Keratinocyte (primary cell): ENCODE measurements at regions not wholly inside any gene's neighbourhood (a gene's known extent, or its start where the extent isn't known, plus 50 kb on each side); places are given as distances from the start of the nearest gene placed in this dataset.

Source experiments
- DNase-seq: peaks from one replicate; pipeline ENCODE4 v3.0.0-alpha.2; 2011; ENCODE audit warnings: low read depth, missing footprints, low spot score
- FAIRE-seq: peaks from 2 replicates; lab custom pipeline; 2011; peaks lifted over from hg19 to GRCh38; lab: Jason Lieb, UNC
- H2AFZ ChIP-seq: 2 replicates; pipeline ENCODE4 v1.6.0; 2012; ENCODE audit warnings: low read length, control low read depth, inconsistent platforms; ENCODE audit not compliant: control insufficient read depth
- H3K27ac ChIP-seq: 2 replicates; pipeline ENCODE4 v1.5.1; 2011; ENCODE audit warnings: low read length; ENCODE audit not compliant: control insufficient read depth, insufficient read depth
- H3K27me3 ChIP-seq: 3 replicates; pipeline ENCODE4 v1.6.0; 2011; ENCODE audit warnings: low read length; ENCODE audit not compliant: control insufficient read depth, insufficient read depth; ENCODE audit errors: extremely low read depth
- H3K36me3 ChIP-seq, 2 experiments: 2 replicates in 1 of 2; 3 replicates in 1 of 2; pipeline ENCODE4 v1.5.1; 2011; ENCODE audit warnings: low read length in 2 of 2, mild to moderate bottlenecking in 1 of 2; ENCODE audit not compliant: control insufficient read depth in 2 of 2, insufficient read depth in 2 of 2; ENCODE audit errors: extremely low read depth in 1 of 2
- H3K4me1 ChIP-seq: 3 replicates; pipeline ENCODE4 v1.5.1; 2011; ENCODE audit warnings: low read length; ENCODE audit not compliant: control insufficient read depth, insufficient read depth; ENCODE audit errors: extremely low read depth
- H3K4me2 ChIP-seq: 3 replicates; pipeline ENCODE4 v1.6.0; 2011; ENCODE audit warnings: low read depth, low read length; ENCODE audit not compliant: control insufficient read depth, insufficient read depth; ENCODE audit errors: extremely low read depth
- H3K4me3 ChIP-seq, 3 experiments: fragments of 200-600 bp in 1 of 3; sonication (generic) in 1 of 3; 2 replicates in 2 of 3; 3 replicates in 1 of 3; pipeline ENCODE4 v1.5.1; 2011 to 2016; ENCODE audit warnings: low read length in 3 of 3, mild to moderate bottlenecking in 3 of 3, control low read depth in 2 of 3, inconsistent platforms in 1 of 3, low read depth in 1 of 3, mixed read lengths in 1 of 3, mixed run types in 1 of 3, moderate library complexity in 1 of 3; ENCODE audit not compliant: control insufficient read depth in 2 of 3, insufficient read depth in 2 of 3; ENCODE audit errors: extremely low read depth in 1 of 3
- H3K79me2 ChIP-seq: 2 replicates; pipeline ENCODE4 v1.6.0; 2012; ENCODE audit warnings: low read length; ENCODE audit not compliant: control insufficient read depth, insufficient read depth
- H3K9ac ChIP-seq: 3 replicates; pipeline ENCODE4 v1.6.0; 2011; ENCODE audit warnings: low read length; ENCODE audit not compliant: control insufficient read depth, insufficient read depth; ENCODE audit errors: extremely low read depth
- H3K9me1 ChIP-seq: 3 replicates; pipeline ENCODE4 v1.6.0; 2011; ENCODE audit warnings: low read length; ENCODE audit not compliant: control insufficient read depth, insufficient read depth; ENCODE audit errors: extremely low read depth
- H3K9me3 ChIP-seq: 2 replicates; pipeline ENCODE4 v1.5.1; 2012; ENCODE audit warnings: low read depth, low read length; ENCODE audit not compliant: control insufficient read depth
- H4K20me1 ChIP-seq: 3 replicates; pipeline ENCODE4 v1.6.0; 2011; ENCODE audit warnings: low read length; ENCODE audit not compliant: control insufficient read depth, insufficient read depth; ENCODE audit errors: extremely low read depth
- CTCF ChIP-seq, 3 experiments: IDR thresholded peaks in 1 of 3; conservative IDR thresholded peaks in 1 of 3; optimal IDR thresholded peaks in 1 of 3; 2 replicates in 2 of 3; 3 replicates in 1 of 3; pipeline versions ENCODE3 to v1.5.1; 2011; ENCODE audit warnings: low read length in 3 of 3, mild to moderate bottlenecking in 3 of 3, moderate library complexity in 2 of 3, control low read depth in 1 of 3, inconsistent platforms in 1 of 3; ENCODE audit not compliant: insufficient read depth in 2 of 3; ENCODE audit errors: extremely low read depth in 1 of 3
- EZH2 ChIP-seq: IDR thresholded peaks from one replicate; pipeline ENCODE4 v1.6.1; 2012; ENCODE audit warnings: inconsistent platforms, mild to moderate bottlenecking, low read length, moderate library complexity
- dilution Hi-C: fragments of 300-500 bp; cut with MboI; formaldehyde crosslinking; loops from one replicate; pipeline ENCODE4 v1.7.0; 2020; ENCODE audit warnings: low sequenced_read_pairs; ENCODE audit not compliant: extremely low pct_ligation_motif_present

GRCh38 chr2:122610948-122611609 is 855.6 kb downstream of the TSN start:
- Histone ChIP-seq H3K27ac (no peak overlapping the region), H3K79me2 (no peaks in the 10 kb centered on the region), H3K4me1 (no peaks in the 10 kb centered on the region), H3K4me2 (no peak overlapping the region), H3K36me3 (no peaks in the 10 kb centered on the region), H2AFZ (no peak overlapping the region), H3K9ac (no peak overlapping the region), H3K9me3 (no peaks in the 10 kb centered on the region), H4K20me1 (no peaks in the 10 kb centered on the region), H3K4me3 (no peak overlapping the region), H3K9me1 (no peaks in the 10 kb centered on the region), H3K27me3 (no peaks in the 10 kb centered on the region)
- no peak for TF ChIP-seq EZH2
- no peak for TF ChIP-seq CTCF (optimal IDR thresholded peaks at IDR 0.05 in 1 of 3, IDR thresholded peaks at IDR 0.05 in 1 of 3, conservative IDR thresholded peaks at IDR 0.05 in 1 of 3; ENCODE audit: extremely low read depth in 1 of 3, insufficient read depth in 2 of 3, low read length in 3 of 3)
- dilution Hi-C loops: no loop called here
- DNase-seq: no peak
- no peak for FAIRE-seq

GRCh38 chr2:122622934-122623333 is 867.5 kb downstream of the TSN start:
- dilution Hi-C loops: no loop called here

More at GRCh38 chr2:122622934-122623333, 867.5 kb downstream of the TSN start:
- Histone ChIP-seq H3K27ac (no peak overlapping the region), H3K27me3 (no peaks in the 10 kb centered on the region), H3K4me1 (no peaks in the 10 kb centered on the region), H2AFZ (no peak overlapping the region), H3K36me3 (no peaks in the 10 kb centered on the region), H3K4me3 (no peak overlapping the region), H3K9me3 (no peaks in the 10 kb centered on the region), H3K79me2 (no peaks in the 10 kb centered on the region), H3K4me2 (no peak overlapping the region), H3K9ac (no peak overlapping the region), H4K20me1 (no peaks in the 10 kb centered on the region), H3K9me1 (no peaks in the 10 kb centered on the region)
- FAIRE-seq (no peak), DNase-seq (no peak)
- TF ChIP-seq EZH2 (no peak), CTCF (optimal IDR thresholded peaks at IDR 0.05 in 1 of 3, IDR thresholded peaks at IDR 0.05 in 1 of 3, conservative IDR thresholded peaks at IDR 0.05 in 1 of 3; ENCODE audit: extremely low read depth in 1 of 3, insufficient read depth in 2 of 3, low read length in 3 of 3) (no peak)
